OCI-LY1 (cell line): ENCODE measurements at regions not wholly inside any gene's neighbourhood (a gene's known extent, or its start where the extent isn't known, plus 50 kb on each side); places are given as distances from the start of the nearest gene placed in this dataset.

Experiments used
- H2AFZ ChIP-seq: fragments of 200-600 bp; sonication (generic), shearing (Covaris generic); 2 replicates; pipeline ENCODE4 v1.6.0; 2014; ENCODE audit warnings: antibody characterized with exemption, mild to moderate bottlenecking, low read length
- H3F3A ChIP-seq: fragments of 200-600 bp; sonication (generic), shearing (Covaris generic); 2 replicates; pipeline ENCODE4 v1.6.0; 2014; ENCODE audit warnings: mild to moderate bottlenecking, antibody characterized with exemption, low read length, moderate library complexity; ENCODE audit not compliant: insufficient read depth
- H3K27ac ChIP-seq: fragments of 200-600 bp; sonication (generic); 2 replicates; pipeline ENCODE4 v1.5.1; 2014; ENCODE audit warnings: low read length, mixed run types, mild to moderate bottlenecking, low read depth; ENCODE audit not compliant: poor library complexity, severe bottlenecking
- H3K27me3 ChIP-seq: fragments of 200-600 bp; sonication (generic); 2 replicates; pipeline ENCODE4 v1.6.0; 2014; ENCODE audit warnings: antibody characterized with exemption, mild to moderate bottlenecking, low read length, moderate library complexity; ENCODE audit not compliant: insufficient read depth
- H3K36me3 ChIP-seq: fragments of 200-600 bp; sonication (generic); 2 replicates; pipeline ENCODE4 v1.6.1; 2014; ENCODE audit warnings: mild to moderate bottlenecking, antibody characterized with exemption, low read length, moderate library complexity, mixed read lengths; ENCODE audit not compliant: insufficient read depth
- H3K4me1 ChIP-seq: fragments of 200-600 bp; sonication (generic); 2 replicates; pipeline ENCODE4 v1.5.1; 2014; ENCODE audit warnings: mild to moderate bottlenecking, low read length, moderate library complexity; ENCODE audit not compliant: insufficient read depth, severe bottlenecking
- H3K4me2 ChIP-seq: fragments of 200-600 bp; sonication (generic), shearing (Covaris generic); 2 replicates; pipeline ENCODE4 v1.6.1; 2014; ENCODE audit warnings: low read length
- H3K4me3 ChIP-seq: fragments of 200-600 bp; sonication (generic); 2 replicates; pipeline ENCODE4 v1.5.1; 2014; ENCODE audit warnings: low read length, low read depth, mild to moderate bottlenecking, mixed read lengths; ENCODE audit not compliant: poor library complexity, severe bottlenecking
- H3K79me2 ChIP-seq: fragments of 200-600 bp; shearing (Covaris generic); 2 replicates; pipeline ENCODE4 v1.6.1; 2016; ENCODE audit warnings: mixed run types, low read length, mixed read lengths; ENCODE audit not compliant: insufficient read depth
- H3K9ac ChIP-seq: fragments of 200-600 bp; sonication (generic), shearing (Covaris generic); 2 replicates; pipeline ENCODE4 v1.6.1; 2014; ENCODE audit warnings: mild to moderate bottlenecking, low read length, mixed read lengths
- H3K9me2 ChIP-seq: fragments of 200-600 bp; sonication (generic), shearing (Covaris generic); 2 replicates; pipeline ENCODE4 v1.6.1; 2014; ENCODE audit warnings: low read depth, mild to moderate bottlenecking, low read length, mixed read lengths
- H3K9me3 ChIP-seq: fragments of 200-600 bp; shearing (Covaris generic); 2 replicates; pipeline ENCODE4 v1.6.1; 2014; ENCODE audit warnings: low read length, mixed read lengths
- H4K20me1 ChIP-seq: fragments of 200-600 bp; sonication (generic), shearing (Covaris generic); 2 replicates; pipeline ENCODE4 v1.6.0; 2016; ENCODE audit warnings: mild to moderate bottlenecking, low read length; ENCODE audit not compliant: insufficient read depth
- EZH2 ChIP-seq: fragments of 200-600 bp; sonication (generic), shearing (Covaris generic); IDR thresholded peaks from 2 replicates; pipeline ENCODE4 v1.8.0; 2017; ENCODE audit warnings: borderline replicate concordance, mixed run types, mild to moderate bottlenecking, antibody characterized with exemption, low read length, moderate library complexity, mixed read lengths
- TF ChIP-seq, protein P1 (sequence below): fragments of 200-600 bp; sonication (generic), shearing (Covaris generic); IDR thresholded peaks from 2 replicates; pipeline ENCODE4 v1.5.1; 2017; ENCODE audit warnings: mild to moderate bottlenecking, antibody characterized with exemption, low read length, moderate library complexity, mixed read lengths

DNA sequence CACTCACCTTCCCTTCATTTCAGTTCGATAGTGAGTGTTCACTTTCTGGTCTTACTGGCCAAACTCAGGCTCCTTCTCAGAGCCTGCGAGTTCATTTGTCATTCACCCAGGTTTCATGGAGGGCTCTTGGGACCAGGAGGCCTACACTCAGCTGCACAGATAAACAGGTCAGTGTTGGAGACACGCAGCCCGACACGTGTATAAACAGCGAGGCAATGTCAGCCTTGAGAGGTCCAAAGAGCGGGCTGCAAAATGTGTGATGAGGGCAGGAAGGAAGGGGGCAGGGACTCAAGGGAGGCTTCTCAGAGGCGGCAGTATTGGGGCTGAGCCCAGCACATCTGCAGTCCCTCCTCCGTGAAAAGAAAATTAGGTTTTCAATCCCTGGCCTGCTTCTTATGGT lies 82.6 kb upstream of the ZNF618 start:
- no peaks in the 10 kb centered on the region for H4K20me1 ChIP-seq
- H3K9ac ChIP-seq = no peak overlapping the region
- no peak overlapping the region for H3K27ac ChIP-seq
- no peak overlapping the region for H3K4me2 ChIP-seq
- no peaks in the 10 kb centered on the region for H3K79me2 ChIP-seq
- no peaks in the 10 kb centered on the region for H3K36me3 ChIP-seq
- H3K4me3 ChIP-seq = no peak overlapping the region
- H3K9me2 ChIP-seq = no peaks in the 10 kb centered on the region
- TF ChIP-seq, protein P1, sequence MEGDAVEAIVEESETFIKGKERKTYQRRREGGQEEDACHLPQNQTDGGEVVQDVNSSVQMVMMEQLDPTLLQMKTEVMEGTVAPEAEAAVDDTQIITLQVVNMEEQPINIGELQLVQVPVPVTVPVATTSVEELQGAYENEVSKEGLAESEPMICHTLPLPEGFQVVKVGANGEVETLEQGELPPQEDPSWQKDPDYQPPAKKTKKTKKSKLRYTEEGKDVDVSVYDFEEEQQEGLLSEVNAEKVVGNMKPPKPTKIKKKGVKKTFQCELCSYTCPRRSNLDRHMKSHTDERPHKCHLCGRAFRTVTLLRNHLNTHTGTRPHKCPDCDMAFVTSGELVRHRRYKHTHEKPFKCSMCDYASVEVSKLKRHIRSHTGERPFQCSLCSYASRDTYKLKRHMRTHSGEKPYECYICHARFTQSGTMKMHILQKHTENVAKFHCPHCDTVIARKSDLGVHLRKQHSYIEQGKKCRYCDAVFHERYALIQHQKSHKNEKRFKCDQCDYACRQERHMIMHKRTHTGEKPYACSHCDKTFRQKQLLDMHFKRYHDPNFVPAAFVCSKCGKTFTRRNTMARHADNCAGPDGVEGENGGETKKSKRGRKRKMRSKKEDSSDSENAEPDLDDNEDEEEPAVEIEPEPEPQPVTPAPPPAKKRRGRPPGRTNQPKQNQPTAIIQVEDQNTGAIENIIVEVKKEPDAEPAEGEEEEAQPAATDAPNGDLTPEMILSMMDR = no peak
- TF ChIP-seq EZH2 = no peak
- no peaks in the 10 kb centered on the region for H3F3A ChIP-seq
- no peaks in the 10 kb centered on the region for H3K9me3 ChIP-seq
- no peak overlapping the region for H2AFZ ChIP-seq
- no peaks in the 10 kb centered on the region; the same call in 1 of the 2 replicates for H3K27me3 ChIP-seq
- H3K4me1 ChIP-seq = no peaks in the 10 kb centered on the region

DNA sequence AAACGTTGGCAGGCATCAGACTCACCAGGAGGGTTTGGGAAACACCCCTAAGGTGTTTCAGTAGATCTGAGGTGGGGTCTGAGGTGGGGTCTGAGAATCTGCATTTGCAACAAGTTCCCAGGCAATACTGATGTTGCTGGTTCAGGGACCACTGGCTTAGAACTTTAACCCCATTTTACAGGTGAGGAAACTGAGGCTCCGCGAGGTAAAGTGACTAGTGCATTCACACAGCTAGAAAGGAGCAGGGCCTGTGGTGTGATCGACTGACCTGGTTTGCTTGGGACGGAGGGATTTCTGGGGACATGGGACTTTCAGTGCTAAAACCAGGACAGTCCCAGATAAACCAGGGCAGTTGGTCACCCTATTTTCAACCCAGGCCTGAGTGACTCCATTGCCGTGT lies 81.4 kb upstream of the ZNF618 start:
- Histone ChIP-seq H3K4me3 (no peak overlapping the region), H2AFZ (no peak overlapping the region), H4K20me1 (no peaks in the 10 kb centered on the region), H3K4me1 (no peaks in the 10 kb centered on the region), H3K27me3 (no peaks in the 10 kb centered on the region; the same call in 1 of the 2 replicates), H3K36me3 (no peaks in the 10 kb centered on the region), H3K9me2 (no peaks in the 10 kb centered on the region), H3K27ac (no peak overlapping the region), H3K4me2 (no peak overlapping the region), H3K79me2 (no peaks in the 10 kb centered on the region), H3F3A (no peaks in the 10 kb centered on the region), H3K9me3 (no peaks in the 10 kb centered on the region), H3K9ac (no peak overlapping the region)
- no peak for TF ChIP-seq EZH2
- TF ChIP-seq, protein P1 = no peak

DNA sequence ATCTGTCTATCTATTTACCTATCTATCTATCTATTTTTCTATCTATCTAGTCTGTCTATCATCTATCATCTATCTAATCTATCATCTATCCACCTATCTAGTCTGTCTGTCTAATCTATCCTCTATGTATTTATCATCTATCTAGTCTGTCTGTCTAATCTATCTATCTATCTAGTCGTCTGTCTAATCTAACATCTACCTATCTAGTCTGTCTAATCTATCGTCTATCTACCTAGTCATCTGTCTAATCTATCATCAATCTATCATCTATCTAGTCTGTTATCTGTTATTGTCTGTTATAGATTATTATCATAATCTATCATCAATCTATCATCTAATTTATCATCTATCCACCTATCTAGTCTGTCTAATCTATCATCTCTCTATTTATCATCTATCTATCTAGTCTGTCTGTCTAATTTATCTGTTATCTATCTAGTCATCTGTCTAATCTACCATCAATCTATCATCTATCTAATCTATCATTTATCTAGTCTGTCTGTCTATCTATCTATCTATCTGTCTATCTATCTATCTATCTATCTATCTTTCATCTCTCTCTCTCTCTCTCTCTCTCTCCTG lies 80.2 kb upstream of the ZNF618 start:
- TF ChIP-seq, protein P1 = no peak
- no peak for TF ChIP-seq EZH2
- Histone ChIP-seq H3K27me3 (no peaks in the 10 kb centered on the region; the same call in 1 of the 2 replicates), H3K4me2 (no peak overlapping the region), H3K4me1 (no peaks in the 10 kb centered on the region), H2AFZ (no peak overlapping the region), H3K9me2 (no peaks in the 10 kb centered on the region), H3K9ac (no peak overlapping the region), H3F3A (no peaks in the 10 kb centered on the region), H3K4me3 (no peak overlapping the region), H3K27ac (no peak overlapping the region), H3K79me2 (no peaks in the 10 kb centered on the region), H4K20me1 (no peaks in the 10 kb centered on the region), H3K9me3 (no peaks in the 10 kb centered on the region), H3K36me3 (no peaks in the 10 kb centered on the region)
